Stimulated activated CD4-positive, alpha-beta T cell treated with anti-CD3 and anti-CD28 coated beads, Interleukin-4, amount 100 ng/mL, for 1 hour (primary cell): ENCODE measurements at regions not wholly inside any gene's neighbourhood (a gene's known extent, or its start where the extent isn't known, plus 50 kb on each side); places are given as distances from the start of the nearest gene placed in this dataset.

Source experiments
- DNase-seq: peaks from one replicate; pipeline ENCODE4 v3.0.0-alpha.2; 2020

DNA sequence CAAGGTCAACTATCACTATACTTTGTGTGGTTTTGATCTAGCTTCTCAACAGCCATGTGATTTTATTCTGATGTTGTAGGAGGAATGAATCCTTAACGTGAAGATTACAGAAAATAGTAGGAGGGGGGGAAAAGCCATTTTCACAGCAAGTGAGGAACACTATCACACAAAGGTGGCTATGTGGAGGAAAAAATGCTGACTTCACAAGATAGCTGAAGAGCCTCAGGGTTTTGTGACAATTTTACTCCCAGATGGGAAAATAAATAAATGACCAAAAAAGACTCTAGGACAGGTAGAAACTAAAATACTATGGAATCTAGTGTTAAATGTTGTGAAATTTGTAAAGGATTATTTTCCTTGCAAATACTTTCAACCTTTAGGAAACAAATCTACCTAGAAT is 281.0 kb downstream of the ADRA2A start:
- no peak for DNase-seq

- DNase-seq: no peak
Measured at GRCh38 chr10:111360260-111360925, 283.6 kb downstream of the ADRA2A start.

DNA sequence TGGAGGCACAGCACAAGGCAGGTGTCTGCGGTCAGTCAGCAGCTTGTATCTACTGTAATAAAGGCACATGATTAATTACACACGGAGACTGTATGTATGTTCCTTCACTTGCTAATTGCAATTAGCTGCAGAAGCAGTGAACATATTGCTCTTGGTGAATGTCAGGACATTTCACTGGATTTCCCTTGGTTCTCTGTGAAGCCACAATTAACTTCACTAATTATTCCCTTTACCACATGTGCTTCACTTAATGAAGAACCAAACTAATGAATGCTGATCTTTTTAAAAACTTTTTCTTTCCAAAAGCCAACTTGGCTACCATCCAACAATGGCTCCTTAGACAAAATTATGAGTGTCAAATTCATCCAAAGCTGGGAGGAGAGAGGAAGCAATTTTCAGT is 290.7 kb downstream of the ADRA2A start:
- DNase-seq: no peak

DNA sequence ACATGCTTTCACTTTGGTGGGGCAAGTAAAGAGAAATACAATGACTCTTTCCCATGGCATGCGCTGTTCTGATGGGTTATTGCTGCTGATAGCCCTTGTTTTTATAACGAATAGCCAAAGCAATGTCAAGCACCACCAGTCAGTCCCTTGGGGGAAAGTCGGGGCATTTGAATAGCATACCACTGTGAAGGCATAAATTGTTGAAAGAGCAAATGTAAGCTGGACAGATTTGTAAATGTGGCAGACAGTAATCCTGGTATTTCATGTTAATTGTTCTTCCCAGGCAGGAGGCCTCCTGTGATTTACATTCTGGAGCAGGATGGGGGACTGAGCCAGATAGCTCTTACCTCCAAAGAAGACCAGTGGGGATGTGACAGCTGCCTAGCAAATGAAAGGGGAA is 293.3 kb downstream of the ADRA2A start:
- DNase-seq: no peak

- DNase-seq: no peak
Measured at GRCh38 chr10:111373696-111374095, 296.9 kb downstream of the ADRA2A start.

DNA sequence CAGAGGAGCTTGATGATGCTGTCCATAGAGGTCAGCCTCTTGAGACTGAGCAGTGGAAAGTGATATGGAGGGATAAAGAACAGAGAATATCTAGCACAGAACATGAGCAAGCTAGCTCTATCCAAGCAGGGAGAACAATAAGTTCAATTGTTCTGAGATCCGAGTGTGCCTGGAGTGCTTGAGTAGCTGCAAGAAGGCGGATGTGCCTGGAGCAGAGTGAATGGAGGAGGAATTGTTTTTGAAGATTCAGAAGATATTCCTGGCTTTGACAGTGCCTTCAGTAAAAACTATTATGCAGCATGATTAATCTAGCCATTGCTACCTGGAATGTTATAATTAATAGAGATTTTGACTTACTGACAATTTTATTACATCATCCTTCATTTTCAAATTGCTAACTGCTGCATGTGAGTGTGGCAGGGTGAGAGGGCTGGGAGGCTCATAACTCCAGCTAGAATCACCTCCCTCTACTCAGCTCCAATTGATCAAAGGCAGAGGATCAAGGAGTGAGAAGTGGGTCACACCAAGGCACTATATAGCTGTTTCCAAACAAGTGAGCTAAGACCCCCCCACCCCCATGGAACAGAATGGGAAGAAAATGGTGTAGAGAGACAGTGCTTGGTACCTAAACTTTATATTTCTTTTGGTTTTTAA is 302.8 kb downstream of the ADRA2A start:
- DNase-seq: no peak

DNA sequence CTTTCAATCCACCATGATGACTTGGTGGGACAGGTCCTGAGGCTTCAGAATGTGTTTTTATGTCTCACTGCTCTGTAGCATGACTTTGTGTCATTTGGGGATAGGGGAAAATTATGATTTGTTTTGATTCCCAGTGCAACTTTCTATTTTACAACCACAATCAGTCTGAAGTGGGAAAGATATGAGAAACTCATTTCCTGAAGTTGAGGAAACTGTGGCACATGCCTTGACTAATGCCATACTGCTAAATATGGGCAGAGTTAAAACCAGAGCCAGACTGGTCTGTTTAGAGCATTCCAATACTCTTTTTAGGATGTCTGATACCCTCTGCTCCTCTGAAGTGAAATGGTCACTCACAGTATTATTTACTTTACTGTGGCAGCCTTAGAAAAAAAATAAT is 307.7 kb downstream of the ADRA2A start:
- no peak for DNase-seq

DNA sequence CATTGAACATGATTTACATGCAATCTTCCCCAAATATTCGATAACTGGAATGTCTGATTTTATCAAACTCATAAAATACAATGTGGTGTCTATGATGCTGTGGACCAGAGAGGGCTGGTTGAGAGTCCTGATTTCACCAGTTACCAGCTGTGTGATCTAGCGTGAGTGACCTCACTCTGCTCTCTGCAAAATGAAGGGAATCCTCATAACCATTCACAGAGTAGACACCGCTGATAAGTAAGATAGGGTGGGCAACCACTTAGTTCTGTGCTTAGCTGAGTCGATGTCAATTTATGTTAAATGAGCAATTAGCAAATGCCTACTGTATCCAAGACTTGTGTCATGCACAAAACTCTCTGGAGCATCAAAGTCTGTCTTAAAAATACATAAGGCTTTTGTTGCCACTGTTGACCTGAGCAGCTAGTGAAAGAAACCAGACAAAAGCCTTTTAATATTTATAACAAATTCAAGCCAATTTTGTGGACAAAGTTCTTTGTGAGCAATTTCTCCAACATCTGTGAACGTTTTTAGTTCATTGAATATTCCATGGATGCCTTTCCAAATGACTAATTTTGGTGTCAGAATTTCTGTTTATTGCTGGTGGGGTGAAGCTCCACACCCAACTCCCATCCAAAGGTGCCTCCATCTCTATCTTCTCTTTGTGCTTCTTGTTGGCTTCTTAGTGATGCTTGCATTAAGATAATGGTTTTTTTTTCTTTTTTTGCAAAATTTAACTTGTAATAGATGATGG is 314.2 kb downstream of the ADRA2A start:
- no peak for DNase-seq

GRCh38 chr10:111392159-111392558 is 315.3 kb downstream of the ADRA2A start:
- DNase-seq: no peak

- no peak for DNase-seq
Measured at GRCh38 chr10:111392910-111393309, 316.1 kb downstream of the ADRA2A start.

GRCh38 chr10:111410740-111411139 is 333.9 kb downstream of the ADRA2A start:
- DNase-seq: no peak

- DNase-seq: no peak
Measured at GRCh38 chr10:111425459-111425858, 348.6 kb downstream of the ADRA2A start.

GRCh38 chr10:111429288-111430028 is 352.6 kb downstream of the ADRA2A start:
- DNase-seq: no peak

- no peak for DNase-seq
Measured at GRCh38 chr10:111430070-111430469, 353.2 kb downstream of the ADRA2A start.

DNA sequence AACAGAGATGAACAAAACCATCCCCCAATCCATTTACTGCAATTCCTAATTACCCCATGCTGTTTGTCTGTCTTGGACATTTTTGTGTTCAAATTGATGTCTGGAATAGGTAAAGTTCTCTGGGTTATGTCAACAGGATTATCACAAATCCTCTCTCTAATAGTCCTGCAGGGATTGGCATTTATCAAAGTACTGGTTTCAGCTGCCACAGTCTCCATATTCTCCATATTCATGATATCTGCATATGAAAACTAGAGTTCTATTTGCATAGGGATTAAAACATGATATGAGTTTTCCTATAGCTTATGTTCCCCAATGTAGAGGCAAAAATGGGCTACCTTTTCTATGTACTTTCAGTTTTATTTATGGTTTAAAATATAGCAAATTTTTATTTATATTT is 355.8 kb downstream of the ADRA2A start:
- DNase-seq: no peak

GRCh38 chr10:111435871-111436270 is 359.0 kb downstream of the ADRA2A start:
- DNase-seq: no peak

DNA sequence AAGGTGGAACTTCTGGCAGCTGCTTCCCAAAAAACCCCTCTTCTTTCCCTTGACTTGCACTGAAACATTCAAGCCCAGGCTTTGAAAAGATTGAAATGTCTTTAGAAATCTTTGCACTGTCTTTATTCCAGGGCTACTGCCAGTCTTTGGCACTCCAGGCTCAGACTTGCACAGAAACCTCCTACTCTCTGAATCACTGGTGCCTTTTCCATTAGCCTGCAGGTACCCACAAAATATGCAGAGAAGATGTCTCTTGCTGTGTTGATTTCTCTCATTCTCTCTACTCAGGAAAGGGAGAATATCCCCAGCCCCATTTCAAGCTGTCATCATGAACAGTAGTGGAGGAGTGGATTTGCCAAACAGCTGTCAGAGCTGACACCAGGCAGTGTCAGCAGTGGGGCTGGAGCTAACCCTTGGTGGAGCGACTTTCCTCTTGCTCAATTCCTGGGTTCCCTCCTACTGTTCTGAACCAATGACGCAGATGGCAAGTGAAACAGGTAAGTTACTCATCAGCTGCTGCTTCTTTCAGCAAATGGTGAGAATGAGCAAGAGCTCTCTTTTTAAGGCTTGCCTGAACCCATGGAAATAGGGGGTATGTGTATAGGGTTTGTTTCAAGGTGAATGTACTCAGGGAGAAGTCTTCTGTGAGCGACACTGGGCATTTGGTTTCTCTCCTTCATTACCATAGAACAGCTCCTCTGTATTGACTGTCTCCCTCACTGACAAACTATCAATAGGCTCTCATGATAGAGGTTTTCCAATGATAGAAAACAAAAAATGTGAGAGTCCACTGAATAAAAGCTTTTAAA is 362.4 kb downstream of the ADRA2A start:
- DNase-seq: no peak

DNA sequence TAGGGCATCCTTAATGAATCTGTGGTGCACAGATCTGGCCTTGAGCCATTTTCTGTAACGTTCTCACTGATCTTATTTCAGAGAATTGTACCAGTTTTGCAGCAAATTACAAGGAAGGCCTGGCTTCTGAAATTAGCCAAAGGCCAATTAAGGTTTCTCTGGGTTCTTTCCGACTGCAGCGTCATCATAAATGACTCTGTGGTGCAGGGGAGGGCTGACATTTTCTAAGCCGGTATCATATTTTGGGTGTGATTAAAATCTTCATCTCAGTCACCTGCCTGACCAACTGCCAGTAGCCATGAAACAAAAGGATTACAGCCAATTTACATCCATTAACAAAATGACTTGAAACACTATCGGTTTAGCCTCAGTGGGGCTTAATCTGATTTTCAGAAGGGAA is 363.7 kb downstream of the ADRA2A start:
- DNase-seq: no peak

DNA sequence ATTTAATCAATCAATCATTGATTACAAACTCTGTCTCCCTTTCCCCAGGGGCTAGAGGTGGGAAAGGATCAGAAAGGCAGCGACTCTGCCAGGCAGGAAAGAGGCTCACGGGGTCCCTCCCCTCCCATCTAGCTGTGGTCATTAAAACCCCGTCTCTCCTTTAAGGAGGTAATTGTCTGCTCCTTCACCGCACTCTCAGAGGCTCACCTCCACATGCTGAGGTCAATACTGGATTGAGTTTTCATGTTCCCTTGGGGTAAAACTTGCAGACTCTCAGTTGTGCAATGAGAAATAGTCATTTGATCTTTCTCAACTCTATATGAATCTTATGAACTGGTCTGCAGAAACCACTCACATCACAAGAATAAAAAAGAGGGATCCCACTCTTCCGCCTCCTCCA is 368.8 kb downstream of the ADRA2A start:
- DNase-seq: no peak

GRCh38 chr10:111446966-111447365 is 370.1 kb downstream of the ADRA2A start:
- DNase-seq: no peak

GRCh38 chr10:111452153-111452552 is 375.3 kb downstream of the ADRA2A start:
- DNase-seq: no peak

DNA sequence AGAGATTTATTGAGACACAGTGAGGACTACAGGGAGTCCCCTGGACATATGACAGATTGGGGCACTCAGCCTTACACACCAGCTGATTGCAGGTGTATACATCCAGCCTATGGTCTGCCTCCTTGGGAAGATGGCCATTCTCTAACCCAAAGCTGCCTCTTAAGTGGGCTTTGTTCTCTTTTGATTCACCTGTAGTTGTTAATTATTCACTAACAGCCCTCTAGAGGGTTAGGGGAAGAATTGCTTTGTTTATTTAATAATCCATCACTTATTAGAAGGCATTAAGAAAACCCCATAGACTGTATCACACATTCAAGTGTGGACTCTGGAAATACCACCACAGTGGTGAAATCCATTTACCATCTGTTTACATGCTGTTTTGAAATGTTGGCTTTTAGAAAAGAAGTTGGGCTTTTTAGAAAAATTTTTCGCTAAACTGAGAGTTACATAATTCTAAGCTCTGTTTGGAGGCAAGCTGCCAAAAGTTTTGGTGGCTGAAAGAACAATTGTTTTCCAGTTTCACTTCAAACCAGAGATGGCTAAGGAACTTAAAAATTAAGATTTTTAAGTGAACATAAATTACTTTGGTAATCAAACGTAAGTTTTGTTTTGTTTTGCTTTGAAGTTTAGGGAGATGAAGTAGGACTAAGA is 379.1 kb downstream of the ADRA2A start:
- no peak for DNase-seq
